Erythroblast (primary cell): ENCODE measurements at regions not wholly inside any gene's neighbourhood (a gene's known extent, or its start where the extent isn't known, plus 50 kb on each side); places are given as distances from the start of the nearest gene placed in this dataset.

ENCODE experiments used
- GATA1 ChIP-seq: IDR thresholded peaks from 2 replicates; pipeline ENCODE4 v1.6.1; 2011; ENCODE audit warnings: low read depth, mild to moderate bottlenecking, control low read depth, low read length, moderate library complexity
- POLR2A ChIP-seq: IDR thresholded peaks from 2 replicates; pipeline ENCODE4 v1.6.1; 2011; ENCODE audit warnings: mild to moderate bottlenecking, low read length

DNA sequence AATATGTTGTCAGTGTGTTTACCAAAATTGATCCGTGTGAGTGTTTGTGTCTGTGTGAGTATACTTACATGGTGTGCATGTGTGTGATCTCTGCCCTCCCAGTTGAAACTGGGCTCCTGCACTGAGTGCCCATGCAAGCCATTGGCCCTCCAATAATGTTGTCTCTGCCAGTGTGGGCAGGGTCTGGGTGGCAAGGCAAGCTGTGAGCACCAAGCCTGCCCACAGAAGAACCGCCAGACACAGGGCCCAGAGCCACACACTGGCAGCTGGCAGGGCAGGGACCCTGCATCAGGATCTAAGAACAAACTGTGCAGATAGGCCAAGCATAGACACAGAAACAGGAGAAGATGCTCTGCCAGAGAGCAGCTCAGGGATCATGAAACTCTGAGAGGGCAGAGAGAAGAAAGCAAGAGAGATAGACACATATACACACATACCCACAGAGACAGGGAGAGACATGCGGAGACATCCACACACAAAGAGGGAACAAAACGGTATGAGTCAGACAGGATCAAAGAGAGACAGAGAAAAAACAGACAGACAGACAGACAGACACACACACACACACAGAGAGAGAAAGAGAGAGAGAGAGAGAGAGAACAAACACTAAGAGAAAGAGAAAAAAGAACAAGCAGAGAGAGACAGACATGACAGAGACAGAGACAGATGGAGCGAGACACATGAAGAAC is 555.0 kb downstream of the MID1IP1 start:
- no peak for TF ChIP-seq POLR2A
- no peak for TF ChIP-seq GATA1
